ENCODE measurements at regions not wholly inside any gene's neighbourhood (a gene's known extent, or its start where the extent isn't known, plus 50 kb on each side); places are given as distances from the start of the nearest gene placed in this dataset.

DNA sequence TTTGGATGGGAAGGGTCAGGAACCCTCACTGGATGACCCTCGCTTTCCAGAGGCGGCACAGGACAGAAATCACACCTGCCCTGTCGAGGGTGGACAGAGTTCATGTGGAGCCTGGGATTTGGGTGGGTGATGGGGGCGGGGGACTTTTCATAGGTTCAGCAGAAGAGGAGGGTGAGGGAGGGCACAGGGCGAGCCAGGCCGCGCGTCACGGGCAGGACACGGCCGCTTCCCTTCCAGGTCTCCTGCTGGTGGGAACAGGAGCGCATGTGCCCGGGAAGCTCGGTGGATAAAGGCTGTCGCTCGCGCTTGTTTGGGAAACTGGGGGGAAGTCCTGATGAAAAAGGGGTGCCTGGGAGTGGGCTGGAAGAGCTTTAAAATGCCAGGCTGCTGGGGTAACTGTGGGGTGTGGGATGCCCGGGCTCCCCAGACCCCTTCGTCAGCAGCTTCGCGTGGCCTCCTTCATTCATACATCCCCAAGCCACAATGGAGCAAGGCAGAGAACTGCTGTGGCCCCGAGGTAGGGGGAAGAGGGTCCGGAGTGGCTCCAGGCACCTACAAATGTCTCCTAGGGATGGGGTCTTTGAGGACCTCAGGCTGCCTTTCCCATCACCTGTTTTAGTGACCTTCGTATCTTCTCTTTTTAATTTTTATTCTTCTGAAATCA is 102.2 kb downstream of the DACT2 start:
- no peak for ATAC-seq
- TF ChIP-seq POU6F1 (CRISPR knock-in tag; IDR thresholded peaks at IDR 0.05; ENCODE audit: borderline replicate concordance, low read depth) (no peak), CSDC2 (CRISPR knock-in tag; IDR thresholded peaks at IDR 0.05) (no peak), ARNTL (CRISPR knock-in tag; IDR thresholded peaks at IDR 0.05; ENCODE audit: borderline replicate concordance, low read depth) (no peak), ESRRG (CRISPR knock-in tag; IDR thresholded peaks at IDR 0.05) (no peak), BACH2 (CRISPR knock-in tag; IDR thresholded peaks at IDR 0.05; ENCODE audit: borderline replicate concordance) (no peak)
- TF ChIP-seq, protein P1, sequence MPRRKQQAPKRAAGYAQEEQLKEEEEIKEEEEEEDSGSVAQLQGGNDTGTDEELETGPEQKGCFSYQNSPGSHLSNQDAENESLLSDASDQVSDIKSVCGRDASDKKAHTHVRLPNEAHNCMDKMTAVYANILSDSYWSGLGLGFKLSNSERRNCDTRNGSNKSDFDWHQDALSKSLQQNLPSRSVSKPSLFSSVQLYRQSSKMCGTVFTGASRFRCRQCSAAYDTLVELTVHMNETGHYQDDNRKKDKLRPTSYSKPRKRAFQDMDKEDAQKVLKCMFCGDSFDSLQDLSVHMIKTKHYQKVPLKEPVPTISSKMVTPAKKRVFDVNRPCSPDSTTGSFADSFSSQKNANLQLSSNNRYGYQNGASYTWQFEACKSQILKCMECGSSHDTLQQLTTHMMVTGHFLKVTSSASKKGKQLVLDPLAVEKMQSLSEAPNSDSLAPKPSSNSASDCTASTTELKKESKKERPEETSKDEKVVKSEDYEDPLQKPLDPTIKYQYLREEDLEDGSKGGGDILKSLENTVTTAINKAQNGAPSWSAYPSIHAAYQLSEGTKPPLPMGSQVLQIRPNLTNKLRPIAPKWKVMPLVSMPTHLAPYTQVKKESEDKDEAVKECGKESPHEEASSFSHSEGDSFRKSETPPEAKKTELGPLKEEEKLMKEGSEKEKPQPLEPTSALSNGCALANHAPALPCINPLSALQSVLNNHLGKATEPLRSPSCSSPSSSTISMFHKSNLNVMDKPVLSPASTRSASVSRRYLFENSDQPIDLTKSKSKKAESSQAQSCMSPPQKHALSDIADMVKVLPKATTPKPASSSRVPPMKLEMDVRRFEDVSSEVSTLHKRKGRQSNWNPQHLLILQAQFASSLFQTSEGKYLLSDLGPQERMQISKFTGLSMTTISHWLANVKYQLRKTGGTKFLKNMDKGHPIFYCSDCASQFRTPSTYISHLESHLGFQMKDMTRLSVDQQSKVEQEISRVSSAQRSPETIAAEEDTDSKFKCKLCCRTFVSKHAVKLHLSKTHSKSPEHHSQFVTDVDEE (CRISPR knock-in tag; IDR thresholded peaks at IDR 0.05), result no peak

GRCh38 chr6:168216751-168217191 is 102.8 kb downstream of the DACT2 start:
- no peak for TF ChIP-seq TCF4 (CRISPR knock-in tag; IDR thresholded peaks at IDR 0.05; ENCODE audit: borderline replicate concordance)
- TF ChIP-seq ZNF565 (CRISPR knock-in tag; conservative IDR thresholded peaks at IDR 0.05; ENCODE audit: low read depth), result no peak
- TF ChIP-seq, protein P1 (CRISPR knock-in tag; IDR thresholded peaks at IDR 0.05), result no peak
- TF ChIP-seq PPARA (CRISPR knock-in tag; IDR thresholded peaks at IDR 0.05; ENCODE audit: borderline replicate concordance), result no peak
- no peak for TF ChIP-seq ZNF8 (CRISPR knock-in tag; IDR thresholded peaks at IDR 0.05)
- no peak for TF ChIP-seq CSDC2 (CRISPR knock-in tag; IDR thresholded peaks at IDR 0.05)
- no peak for TF ChIP-seq BACH2 (CRISPR knock-in tag; IDR thresholded peaks at IDR 0.05; ENCODE audit: borderline replicate concordance)
- no peak for ATAC-seq

- ATAC-seq, result no peak
- TF ChIP-seq CSDC2 (CRISPR knock-in tag; IDR thresholded peaks at IDR 0.05) (no peak), ARNTL (CRISPR knock-in tag; IDR thresholded peaks at IDR 0.05; ENCODE audit: borderline replicate concordance, low read depth) (no peak), RARB (CRISPR knock-in tag; IDR thresholded peaks at IDR 0.05) (no peak), CREB5 (CRISPR knock-in tag; IDR thresholded peaks at IDR 0.05; ENCODE audit: low read depth) (no peak), ISL1 (CRISPR knock-in tag; IDR thresholded peaks at IDR 0.05) (no peak), BACH2 (CRISPR knock-in tag; IDR thresholded peaks at IDR 0.05; ENCODE audit: borderline replicate concordance) (no peak), PPARA (CRISPR knock-in tag; IDR thresholded peaks at IDR 0.05; ENCODE audit: borderline replicate concordance) (no peak), CSRNP3 (CRISPR knock-in tag; IDR thresholded peaks at IDR 0.05) (no peak), OSR1 (CRISPR knock-in tag; IDR thresholded peaks at IDR 0.05) (no peak)
- TF ChIP-seq, protein P1 (CRISPR knock-in tag; IDR thresholded peaks at IDR 0.05), result no peak
Measured at GRCh38 chr6:168216117-168216516, 103.5 kb downstream of the DACT2 start.

All from SK-N-SH treated with all-trans-retinoic acid at 6 μM for 48 hours (cell line).